Lung microvascular endothelial cell (primary cell): ENCODE measurements at regions not wholly inside any gene's neighbourhood (a gene's known extent, or its start where the extent isn't known, plus 50 kb on each side); places are given as distances from the start of the nearest gene placed in this dataset.

Experiments used
- DNase-seq, 2 donors: peaks; one replicate each; pipeline versions ENCODE4 v3.0.0 to v3.0.0-alpha.2; 2010; ENCODE audit warnings: low read depth in 2 of 2

GRCh38 chr6:19663479-19663878, 173.7 kb upstream of the ID4 start:
- no peak for DNase-seq

GRCh38 chr6:19664050-19664449, 173.1 kb upstream of the ID4 start:
- no peak for DNase-seq

- no peak for DNase-seq
These were observed 172.1 kb upstream of the ID4 start for GRCh38 chr6:19664878-19665612.

GRCh38 chr6:19665613-19665909, 171.6 kb upstream of the ID4 start:
- DNase-seq, result no peak

GRCh38 chr6:19668710-19669109, 168.5 kb upstream of the ID4 start:
- DNase-seq, result no peak

GRCh38 chr6:19669206-19669605, 168.0 kb upstream of the ID4 start:
- no peak for DNase-seq

GRCh38 chr6:19682859-19683258, 154.3 kb upstream of the ID4 start:
- no peak for DNase-seq

- DNase-seq, result no peak
These were observed 146.7 kb upstream of the ID4 start for GRCh38 chr6:19690325-19691075.

- no peak for DNase-seq
These were observed 145.6 kb upstream of the ID4 start for GRCh38 chr6:19691465-19692167.

GRCh38 chr6:19692506-19693298, 144.5 kb upstream of the ID4 start:
- DNase-seq, result no peak

- no peak for DNase-seq
These were observed 142.5 kb upstream of the ID4 start for GRCh38 chr6:19694697-19695096.

- no peak for DNase-seq
These were observed 139.4 kb upstream of the ID4 start for GRCh38 chr6:19697744-19698290.

GRCh38 chr6:19699932-19700331, 137.2 kb upstream of the ID4 start:
- DNase-seq, result no peak

- no peak for DNase-seq
These were observed 131.6 kb upstream of the ID4 start for GRCh38 chr6:19705606-19706005.

GRCh38 chr6:19712012-19712688, 125.0 kb upstream of the ID4 start:
- DNase-seq, result no peak

GRCh38 chr6:19712998-19713397, 124.2 kb upstream of the ID4 start:
- DNase-seq, result no peak

- DNase-seq, result no peak
These were observed 123.8 kb upstream of the ID4 start for GRCh38 chr6:19713411-19713810.

- no peak for DNase-seq
These were observed 123.2 kb upstream of the ID4 start for GRCh38 chr6:19713984-19714383.

GRCh38 chr6:19714434-19715166, 122.6 kb upstream of the ID4 start:
- DNase-seq, result no peak

GRCh38 chr6:19715167-19715551, 122.0 kb upstream of the ID4 start:
- no peak for DNase-seq
